CD8-positive, alpha-beta memory T cell (primary cell): ENCODE measurements at regions not wholly inside any gene's neighbourhood (a gene's known extent, or its start where the extent isn't known, plus 50 kb on each side); places are given as distances from the start of the nearest gene placed in this dataset.

ENCODE experiments used
- CTCF ChIA-PET: fragments of 350-600 bp; sonication (Branson Sonifier 250); formaldehyde crosslinking; loops from one replicate; lab custom pipeline; 2021; ENCODE audit warnings: antibody characterized with exemption; lab: Charles Lee
- POLR2A ChIA-PET: fragments of 350-600 bp; sonication (Branson Sonifier 250); formaldehyde crosslinking; loops from one replicate; lab custom pipeline; 2021; ENCODE audit warnings: antibody characterized with exemption; lab: Charles Lee
- DNase-seq, 5 donors: peaks; one replicate each; pipeline versions ENCODE4 v3.0.0 to v3.0.0-alpha.2; 2020 to 2022; ENCODE audit warnings: mixed read lengths in 1 of 5
- H3K27ac ChIP-seq: one replicate; pipeline ENCODE4 v1.7.0; 2013; ENCODE audit warnings: low read depth, mild to moderate bottlenecking, low read length, moderate library complexity
- H3K27me3 ChIP-seq: 2 replicates; pipeline ENCODE4 v1.7.0; 2013; ENCODE audit warnings: low read length, mild to moderate bottlenecking; ENCODE audit not compliant: insufficient read depth, poor library complexity, severe bottlenecking
- H3K36me3 ChIP-seq: 2 replicates; pipeline ENCODE4 v1.7.0; 2013; ENCODE audit warnings: mild to moderate bottlenecking, low read length, moderate library complexity; ENCODE audit not compliant: insufficient read depth
- H3K4me1 ChIP-seq: 2 replicates; pipeline ENCODE4 v1.7.0; 2013; ENCODE audit warnings: mild to moderate bottlenecking, low read length, moderate library complexity; ENCODE audit not compliant: insufficient read depth
- H3K4me3 ChIP-seq: 2 replicates; pipeline ENCODE4 v1.7.0; 2013; ENCODE audit warnings: mild to moderate bottlenecking, low read length
- H3K9me3 ChIP-seq: 2 replicates; pipeline ENCODE4 v1.7.0; 2013; ENCODE audit warnings: mild to moderate bottlenecking, low read length
- H3K27ac Mint-ChIP-seq, 8 donors: one replicate each; pipeline ENCODE4 v1.8.0; 2020 to 2021; ENCODE audit warnings: mixed read lengths in 8 of 8, mild to moderate bottlenecking in 6 of 8, inconsistent platforms in 3 of 8, moderate library complexity in 3 of 8
- H3K27me3 Mint-ChIP-seq, 2 donors: one replicate each; pipeline ENCODE4 v1.8.0; 2020 to 2021; ENCODE audit warnings: mixed read lengths in 2 of 2, mild to moderate bottlenecking in 1 of 2, moderate library complexity in 1 of 2
- H3K36me3 Mint-ChIP-seq, 3 donors: one replicate each; pipeline ENCODE4 v1.8.0; 2020 to 2021; ENCODE audit warnings: mixed read lengths in 3 of 3, inconsistent platforms in 1 of 3, mild to moderate bottlenecking in 1 of 3
- H3K4me1 Mint-ChIP-seq, 3 donors: one replicate each; pipeline ENCODE4 v1.8.0; 2020 to 2021; ENCODE audit warnings: mixed read lengths in 3 of 3, inconsistent platforms in 1 of 3, mild to moderate bottlenecking in 1 of 3
- H3K4me3 Mint-ChIP-seq, 7 donors: one replicate each; pipeline ENCODE4 v1.8.0; 2020 to 2021; ENCODE audit warnings: mixed read lengths in 7 of 7, mild to moderate bottlenecking in 6 of 7, moderate library complexity in 4 of 7, inconsistent platforms in 2 of 7
- H3K9me3 Mint-ChIP-seq, 5 donors: one replicate each; pipeline ENCODE4 v1.8.0; 2020 to 2022; ENCODE audit warnings: mixed read lengths in 5 of 5, mild to moderate bottlenecking in 3 of 5, moderate library complexity in 2 of 5, inconsistent platforms in 1 of 5

GRCh38 chr10:36116040-36116439 is 473.9 kb upstream of the FZD8 start:
- no peak overlapping the region for H3K4me3 Mint-ChIP-seq
- H3K36me3 Mint-ChIP-seq: peaks cover 0 to 2% (median 0%) of the 10 kb centered on the region in 3 donors
- no peaks in the 10 kb centered on the region for H3K27me3 ChIP-seq
- DNase-seq: no peak
- H3K4me1 Mint-ChIP-seq: no peaks in the 10 kb centered on the region
- no peaks in the 10 kb centered on the region for H3K4me1 ChIP-seq
- POLR2A ChIA-PET: no interaction called here
- peaks cover 0 to 15% (median 7%) of the 10 kb centered on the region in 5 donors for H3K9me3 Mint-ChIP-seq
- no peaks in the 10 kb centered on the region for H3K27me3 Mint-ChIP-seq
- H3K9me3 ChIP-seq: no peaks in the 10 kb centered on the region
- no peaks in the 10 kb centered on the region for H3K36me3 ChIP-seq
- H3K27ac Mint-ChIP-seq: no peak overlapping the region
- H3K27ac ChIP-seq: no peak overlapping the region
- CTCF ChIA-PET: no interaction called here
- H3K4me3 ChIP-seq: no peak overlapping the region

- Mint-ChIP-seq H3K4me1 (no peaks in the 10 kb centered on the region), H3K4me3 (no peak overlapping the region), H3K9me3 (peaks cover 0 to 14% (median 5%) of the 10 kb centered on the region in 5 donors), H3K27me3 (no peaks in the 10 kb centered on the region), H3K36me3 (peaks cover 0 to 2% (median 0%) of the 10 kb centered on the region in 3 donors), H3K27ac (no peak overlapping the region)
- Histone ChIP-seq H3K9me3 (no peaks in the 10 kb centered on the region), H3K27ac (no peak overlapping the region), H3K4me3 (no peak overlapping the region), H3K27me3 (no peaks in the 10 kb centered on the region), H3K4me1 (no peaks in the 10 kb centered on the region), H3K36me3 (no peaks in the 10 kb centered on the region)
- no peak for DNase-seq
- POLR2A ChIA-PET: no interaction called here
- CTCF ChIA-PET: no interaction called here
These were observed 473.3 kb upstream of the FZD8 start for GRCh38 chr10:36115364-36115763.

- ChIA-PET CTCF (no interaction called here), POLR2A (no interaction called here)
- DNase-seq: no peak
- Histone ChIP-seq H3K27me3 (no peaks in the 10 kb centered on the region), H3K4me3 (no peak overlapping the region), H3K4me1 (no peaks in the 10 kb centered on the region), H3K27ac (no peak overlapping the region), H3K9me3 (no peaks in the 10 kb centered on the region), H3K36me3 (no peaks in the 10 kb centered on the region)
- Mint-ChIP-seq H3K4me1 (no peaks in the 10 kb centered on the region), H3K36me3 (peaks cover 0 to 2% (median 0%) of the 10 kb centered on the region in 3 donors), H3K9me3 (peaks cover 0 to 11% (median 3%) of the 10 kb centered on the region in 5 donors), H3K4me3 (no peak overlapping the region), H3K27ac (no peak overlapping the region), H3K27me3 (no peaks in the 10 kb centered on the region)
These were observed 472.8 kb upstream of the FZD8 start for GRCh38 chr10:36114913-36115312.

GRCh38 chr10:36114141-36114540 is 472.0 kb upstream of the FZD8 start:
- H3K36me3 ChIP-seq: no peaks in the 10 kb centered on the region
- POLR2A ChIA-PET: no interaction called here
- H3K27me3 ChIP-seq: no peaks in the 10 kb centered on the region
- no peaks in the 10 kb centered on the region for H3K4me1 ChIP-seq
- no peaks in the 10 kb centered on the region for H3K4me1 Mint-ChIP-seq
- H3K36me3 Mint-ChIP-seq: peaks cover 0 to 2% (median 0%) of the 10 kb centered on the region in 3 donors
- H3K4me3 ChIP-seq: no peak overlapping the region
- H3K4me3 Mint-ChIP-seq: no peak overlapping the region
- H3K27ac Mint-ChIP-seq: no peak overlapping the region
- H3K9me3 ChIP-seq: no peaks in the 10 kb centered on the region
- CTCF ChIA-PET: no interaction called here
- DNase-seq: no peak
- peaks cover 0 to 11% (median 2%) of the 10 kb centered on the region in 5 donors for H3K9me3 Mint-ChIP-seq
- H3K27me3 Mint-ChIP-seq: no peaks in the 10 kb centered on the region
- no peak overlapping the region for H3K27ac ChIP-seq

GRCh38 chr10:36111676-36112075 is 469.6 kb upstream of the FZD8 start:
- no peaks in the 10 kb centered on the region for H3K27me3 Mint-ChIP-seq
- Histone ChIP-seq H3K36me3 (no peaks in the 10 kb centered on the region), H3K27ac (no peak overlapping the region), H3K27me3 (no peaks in the 10 kb centered on the region), H3K4me1 (no peaks in the 10 kb centered on the region), H3K9me3 (no peaks in the 10 kb centered on the region), H3K4me3 (no peak overlapping the region)
- peaks cover 0 to 2% (median 0%) of the 10 kb centered on the region in 3 donors for H3K36me3 Mint-ChIP-seq
- DNase-seq: no peak
- POLR2A ChIA-PET: no interaction called here
- H3K4me1 Mint-ChIP-seq: no peaks in the 10 kb centered on the region
- H3K9me3 Mint-ChIP-seq: peaks cover 0 to 11% (median 2%) of the 10 kb centered on the region in 5 donors
- CTCF ChIA-PET: interaction anchor here (1.2 kb wide), 1 partner anchor 15 kb away, joined by 3 read pairs; no protein-coding TSS in a partner anchor
- H3K27ac Mint-ChIP-seq: no peak overlapping the region
- H3K4me3 Mint-ChIP-seq: no peak overlapping the region

GRCh38 chr10:36110097-36110496 is 468.0 kb upstream of the FZD8 start:
- no peak overlapping the region for H3K4me3 Mint-ChIP-seq
- Histone ChIP-seq H3K4me1 (no peaks in the 10 kb centered on the region), H3K4me3 (no peak overlapping the region), H3K27ac (no peak overlapping the region), H3K36me3 (no peaks in the 10 kb centered on the region), H3K27me3 (no peaks in the 10 kb centered on the region), H3K9me3 (no peaks in the 10 kb centered on the region)
- POLR2A ChIA-PET: no interaction called here
- H3K27me3 Mint-ChIP-seq: no peaks in the 10 kb centered on the region
- no peak for DNase-seq
- peaks cover 0 to 11% (median 2%) of the 10 kb centered on the region in 5 donors for H3K9me3 Mint-ChIP-seq
- no peaks in the 10 kb centered on the region for H3K4me1 Mint-ChIP-seq
- CTCF ChIA-PET: no interaction called here
- H3K36me3 Mint-ChIP-seq: peaks cover 0 to 2% (median 0%) of the 10 kb centered on the region in 3 donors
- no peak overlapping the region for H3K27ac Mint-ChIP-seq

- Histone ChIP-seq H3K27ac (no peak overlapping the region), H3K27me3 (no peaks in the 10 kb centered on the region), H3K9me3 (no peaks in the 10 kb centered on the region), H3K4me1 (no peaks in the 10 kb centered on the region), H3K36me3 (no peaks in the 10 kb centered on the region), H3K4me3 (no peak overlapping the region)
- ChIA-PET CTCF (no interaction called here), POLR2A (no interaction called here)
- Mint-ChIP-seq H3K27me3 (no peaks in the 10 kb centered on the region), H3K27ac (no peak overlapping the region), H3K4me1 (no peaks in the 10 kb centered on the region), H3K4me3 (no peak overlapping the region), H3K36me3 (no peaks in the 10 kb centered on the region), H3K9me3 (peaks cover 0 to 11% (median 2%) of the 10 kb centered on the region in 5 donors)
- no peak for DNase-seq
These were observed 467.4 kb upstream of the FZD8 start for GRCh38 chr10:36109399-36110023.

- Histone ChIP-seq H3K36me3 (no peaks in the 10 kb centered on the region), H3K27ac (no peak overlapping the region), H3K27me3 (no peaks in the 10 kb centered on the region), H3K9me3 (no peaks in the 10 kb centered on the region), H3K4me1 (no peaks in the 10 kb centered on the region), H3K4me3 (no peak overlapping the region)
- DNase-seq: no peak
- Mint-ChIP-seq H3K27me3 (no peaks in the 10 kb centered on the region), H3K9me3 (peaks cover 3 to 26% (median 4%) of the 10 kb centered on the region in 5 donors), H3K27ac (no peak overlapping the region), H3K4me1 (no peaks in the 10 kb centered on the region), H3K36me3 (no peaks in the 10 kb centered on the region), H3K4me3 (no peak overlapping the region)
- ChIA-PET CTCF (no interaction called here), POLR2A (no interaction called here)
These were observed 455.6 kb upstream of the FZD8 start for GRCh38 chr10:36097696-36098095.
